ENCODE measurements at regions not wholly inside any gene's neighbourhood (a gene's known extent, or its start where the extent isn't known, plus 50 kb on each side); places are given as distances from the start of the nearest gene placed in this dataset.
"Not testable (repeated sequence)": the region's sequence is repeated elsewhere in the genome, so short reads cannot be mapped to it uniquely, and the experiment has no call there.

- no peak overlapping the region for H3K4me3 ChIP-seq (ENCODE audit: low read depth, low read length)
- TF ChIP-seq MAX (IDR thresholded peaks at IDR 0.05; ENCODE audit: low read depth, low read length) = no peak
- TF ChIP-seq MYC (IDR thresholded peaks at IDR 0.05; ENCODE audit: low read depth, low read length) = no peak
- no peak for TF ChIP-seq POLR2A (IDR thresholded peaks at IDR 0.05; ENCODE audit: extremely low read depth, insufficient read length)
- no peak for TF ChIP-seq CTCF (IDR thresholded peaks at IDR 0.05; ENCODE audit: low read depth, low read length)
- no peak for DNase-seq (ENCODE audit: low read depth)
Measured at GRCh38 chr12:127802271-127802670, 464.7 kb upstream of the TMEM132C start.

- no peak overlapping the region for H3K4me3 ChIP-seq (ENCODE audit: low read depth, low read length)
- TF ChIP-seq CTCF (IDR thresholded peaks at IDR 0.05; ENCODE audit: low read depth, low read length) (no peak), MYC (IDR thresholded peaks at IDR 0.05; ENCODE audit: low read depth, low read length) (no peak), MAX (IDR thresholded peaks at IDR 0.05; ENCODE audit: low read depth, low read length) (no peak), POLR2A (IDR thresholded peaks at IDR 0.05; ENCODE audit: extremely low read depth, insufficient read length) (no peak)
- no peak for DNase-seq (ENCODE audit: low read depth)
Measured at GRCh38 chr12:127803545-127803944, 463.4 kb upstream of the TMEM132C start.

- TF ChIP-seq MAX (IDR thresholded peaks at IDR 0.05; ENCODE audit: low read depth, low read length) = no peak
- no peak for TF ChIP-seq MYC (IDR thresholded peaks at IDR 0.05; ENCODE audit: low read depth, low read length)
- TF ChIP-seq CTCF (IDR thresholded peaks at IDR 0.05; ENCODE audit: low read depth, low read length) = no peak
- TF ChIP-seq POLR2A (IDR thresholded peaks at IDR 0.05; ENCODE audit: extremely low read depth, insufficient read length) = no peak
- no peak overlapping the region for H3K4me3 ChIP-seq (ENCODE audit: low read depth, low read length)
- DNase-seq (ENCODE audit: low read depth) = peak; percentile 18
Measured at GRCh38 chr12:127809275-127809674, 457.7 kb upstream of the TMEM132C start.

GRCh38 chr12:127810041-127810440 is 456.9 kb upstream of the TMEM132C start:
- H3K4me3 ChIP-seq (ENCODE audit: low read depth, low read length) = no peak overlapping the region
- DNase-seq (ENCODE audit: low read depth) = peak; percentile 43
- TF ChIP-seq POLR2A (IDR thresholded peaks at IDR 0.05; ENCODE audit: extremely low read depth, insufficient read length) (no peak), MYC (IDR thresholded peaks at IDR 0.05; ENCODE audit: low read depth, low read length) (no peak), MAX (IDR thresholded peaks at IDR 0.05; ENCODE audit: low read depth, low read length) (no peak)

- not testable (repeated sequence) for DNase-seq (ENCODE audit: low read depth); H3K4me3 ChIP-seq (ENCODE audit: low read depth, low read length)
Measured at GRCh38 chr12:127810459-127810858, 456.5 kb upstream of the TMEM132C start.

- no peak for TF ChIP-seq POLR2A (IDR thresholded peaks at IDR 0.05; ENCODE audit: extremely low read depth, insufficient read length)
- TF ChIP-seq MYC (IDR thresholded peaks at IDR 0.05; ENCODE audit: low read depth, low read length) = no peak
- no peak for TF ChIP-seq CTCF (IDR thresholded peaks at IDR 0.05; ENCODE audit: low read depth, low read length)
- no peak for TF ChIP-seq MAX (IDR thresholded peaks at IDR 0.05; ENCODE audit: low read depth, low read length)
- DNase-seq (ENCODE audit: low read depth) = no peak
- H3K4me3 ChIP-seq (ENCODE audit: low read depth, low read length) = no peak overlapping the region
Measured at GRCh38 chr12:127811988-127812387, 455.0 kb upstream of the TMEM132C start.

- no peak for TF ChIP-seq POLR2A (IDR thresholded peaks at IDR 0.05; ENCODE audit: extremely low read depth, insufficient read length)
- TF ChIP-seq MAX (IDR thresholded peaks at IDR 0.05; ENCODE audit: low read depth, low read length) = no peak
- TF ChIP-seq CTCF (IDR thresholded peaks at IDR 0.05; ENCODE audit: low read depth, low read length) = no peak
Measured at GRCh38 chr12:127813147-127813546, 453.8 kb upstream of the TMEM132C start.

More at GRCh38 chr12:127813147-127813546, 453.8 kb upstream of the TMEM132C start:
- no peak overlapping the region for H3K4me3 ChIP-seq (ENCODE audit: low read depth, low read length)
- DNase-seq (ENCODE audit: low read depth) = no peak
